ENCODE measurements at regions not wholly inside any gene's neighbourhood (a gene's known extent, or its start where the extent isn't known, plus 50 kb on each side); places are given as distances from the start of the nearest gene placed in this dataset.

- Histone ChIP-seq H3K27me3 (ENCODE audit: insufficient read depth, poor library complexity, severe bottlenecking) (no peaks in the 10 kb centered on the region), H3K9me3 (ENCODE audit: severe bottlenecking) (no peaks in the 10 kb centered on the region), H3K4me1 (ENCODE audit: insufficient read depth, poor library complexity, severe bottlenecking) (peaks cover 32% of the 10 kb centered on the region), H3K36me3 (ENCODE audit: low read depth) (no peaks in the 10 kb centered on the region), H3K27ac (ENCODE audit: poor library complexity, severe bottlenecking) (no peak overlapping the region), H3K4me3 (ENCODE audit: severe bottlenecking) (no peak overlapping the region)
- no peak for ATAC-seq (ENCODE audit: low read depth)
- DNase-seq (ENCODE audit: low spot score) = no peak
- TF ChIP-seq CTCF (IDR thresholded peaks at IDR 0.05; ENCODE audit: poor library complexity, severe bottlenecking) = no peak
Observed at GRCh38 chr18:55858661-55859515, 270.9 kb upstream of the TCF4 start.

GRCh38 chr18:55857956-55858355 is 270.0 kb upstream of the TCF4 start:
- ATAC-seq (ENCODE audit: low read depth) (no peak), DNase-seq (ENCODE audit: low spot score) (no peak)
- peak overlapping the region; percentile 98 for H3K27ac ChIP-seq (ENCODE audit: poor library complexity, severe bottlenecking)
- H3K36me3 ChIP-seq (ENCODE audit: low read depth) = no peaks in the 10 kb centered on the region
- H3K27me3 ChIP-seq (ENCODE audit: insufficient read depth, poor library complexity, severe bottlenecking) = no peaks in the 10 kb centered on the region
- TF ChIP-seq CTCF (IDR thresholded peaks at IDR 0.05; ENCODE audit: poor library complexity, severe bottlenecking) = no peak
- no peak overlapping the region for H3K4me3 ChIP-seq (ENCODE audit: severe bottlenecking)
- peaks cover 32% of the 10 kb centered on the region for H3K4me1 ChIP-seq (ENCODE audit: insufficient read depth, poor library complexity, severe bottlenecking)
- H3K9me3 ChIP-seq (ENCODE audit: severe bottlenecking) = no peaks in the 10 kb centered on the region

- Histone ChIP-seq H3K4me3 (ENCODE audit: severe bottlenecking) (no peak overlapping the region), H3K27ac (ENCODE audit: poor library complexity, severe bottlenecking) (peak overlapping the region; percentile 98), H3K36me3 (ENCODE audit: low read depth) (no peaks in the 10 kb centered on the region), H3K27me3 (ENCODE audit: insufficient read depth, poor library complexity, severe bottlenecking) (no peaks in the 10 kb centered on the region), H3K9me3 (ENCODE audit: severe bottlenecking) (no peaks in the 10 kb centered on the region), H3K4me1 (ENCODE audit: insufficient read depth, poor library complexity, severe bottlenecking) (peaks cover 32% of the 10 kb centered on the region)
- peak; percentile 38 for ATAC-seq (ENCODE audit: low read depth)
- DNase-seq (ENCODE audit: low spot score) = no peak
- TF ChIP-seq CTCF (IDR thresholded peaks at IDR 0.05; ENCODE audit: poor library complexity, severe bottlenecking) = no peak
Observed at GRCh38 chr18:55857409-55857808, 269.4 kb upstream of the TCF4 start.

- no peak overlapping the region for H3K4me3 ChIP-seq (ENCODE audit: severe bottlenecking)
- no peaks in the 10 kb centered on the region for H3K27me3 ChIP-seq (ENCODE audit: insufficient read depth, poor library complexity, severe bottlenecking)
- DNase-seq (ENCODE audit: low spot score) (no peak), ATAC-seq (ENCODE audit: low read depth) (peak; percentile 3; the same call in 2 of the 3 replicates)
- H3K9me3 ChIP-seq (ENCODE audit: severe bottlenecking) = no peaks in the 10 kb centered on the region
- peak overlapping the region; percentile 98 for H3K27ac ChIP-seq (ENCODE audit: poor library complexity, severe bottlenecking)
- no peak for TF ChIP-seq CTCF (IDR thresholded peaks at IDR 0.05; ENCODE audit: poor library complexity, severe bottlenecking)
- peaks cover 32% of the 10 kb centered on the region for H3K4me1 ChIP-seq (ENCODE audit: insufficient read depth, poor library complexity, severe bottlenecking)
- H3K36me3 ChIP-seq (ENCODE audit: low read depth) = no peaks in the 10 kb centered on the region
Observed at GRCh38 chr18:55856679-55857078, 268.7 kb upstream of the TCF4 start.

- peak; percentile 69 for DNase-seq (ENCODE audit: low spot score)
- no peak for TF ChIP-seq CTCF (IDR thresholded peaks at IDR 0.05; ENCODE audit: poor library complexity, severe bottlenecking)
Observed at GRCh38 chr18:55856229-55856628, 268.2 kb upstream of the TCF4 start.

More at GRCh38 chr18:55856229-55856628, 268.2 kb upstream of the TCF4 start:
- H3K9me3 ChIP-seq (ENCODE audit: severe bottlenecking) = no peaks in the 10 kb centered on the region
- H3K27ac ChIP-seq (ENCODE audit: poor library complexity, severe bottlenecking) = peak overlapping the region; percentile 98
- peaks cover 32% of the 10 kb centered on the region for H3K4me1 ChIP-seq (ENCODE audit: insufficient read depth, poor library complexity, severe bottlenecking)
- H3K27me3 ChIP-seq (ENCODE audit: insufficient read depth, poor library complexity, severe bottlenecking) = no peaks in the 10 kb centered on the region
- H3K4me3 ChIP-seq (ENCODE audit: severe bottlenecking) = no peak overlapping the region
- peak; percentile 89 for ATAC-seq (ENCODE audit: low read depth)
- H3K36me3 ChIP-seq (ENCODE audit: low read depth) = no peaks in the 10 kb centered on the region
